ENCODE measurements at regions not wholly inside any gene's neighbourhood (a gene's known extent, or its start where the extent isn't known, plus 50 kb on each side); places are given as distances from the start of the nearest gene placed in this dataset.

DNA sequence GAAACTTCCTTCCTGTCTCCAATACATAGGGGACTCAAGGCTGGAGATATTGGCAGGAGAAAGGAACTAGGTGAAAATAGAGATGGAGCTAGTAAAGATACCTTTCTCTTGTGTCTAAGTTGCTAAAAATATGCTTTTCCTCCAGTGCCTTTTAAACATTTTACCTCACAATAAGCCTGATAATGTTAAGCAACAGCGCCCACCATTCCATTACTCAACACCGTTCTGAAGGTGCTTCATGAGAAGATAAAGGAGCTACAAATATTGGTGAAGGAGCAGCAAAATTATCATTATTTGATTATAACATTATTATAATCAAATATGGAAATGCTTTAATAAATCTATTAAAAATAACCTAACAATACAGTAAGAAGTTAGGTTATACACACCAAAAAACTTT, 83.6 kb upstream of the BARX2 start:
- TF ChIP-seq POLR2A (IDR thresholded peaks at IDR 0.05) (no peak), POLR2AphosphoS5 (IDR thresholded peaks at IDR 0.05) (no peak)

Measured in prostate gland (tissue), 1 donor.